GM21737 (cell line): ENCODE measurements at regions not wholly inside any gene's neighbourhood (a gene's known extent, or its start where the extent isn't known, plus 50 kb on each side); places are given as distances from the start of the nearest gene placed in this dataset.

Source experiments
- ATAC-seq: cut with Tn5 transposase; IDR thresholded peaks from one replicate; pipeline ENCODE4 v1.9.1; 2021; ENCODE audit warnings: mild to moderate bottlenecking, moderate library complexity; ENCODE audit not compliant: unreplicated experiment

DNA sequence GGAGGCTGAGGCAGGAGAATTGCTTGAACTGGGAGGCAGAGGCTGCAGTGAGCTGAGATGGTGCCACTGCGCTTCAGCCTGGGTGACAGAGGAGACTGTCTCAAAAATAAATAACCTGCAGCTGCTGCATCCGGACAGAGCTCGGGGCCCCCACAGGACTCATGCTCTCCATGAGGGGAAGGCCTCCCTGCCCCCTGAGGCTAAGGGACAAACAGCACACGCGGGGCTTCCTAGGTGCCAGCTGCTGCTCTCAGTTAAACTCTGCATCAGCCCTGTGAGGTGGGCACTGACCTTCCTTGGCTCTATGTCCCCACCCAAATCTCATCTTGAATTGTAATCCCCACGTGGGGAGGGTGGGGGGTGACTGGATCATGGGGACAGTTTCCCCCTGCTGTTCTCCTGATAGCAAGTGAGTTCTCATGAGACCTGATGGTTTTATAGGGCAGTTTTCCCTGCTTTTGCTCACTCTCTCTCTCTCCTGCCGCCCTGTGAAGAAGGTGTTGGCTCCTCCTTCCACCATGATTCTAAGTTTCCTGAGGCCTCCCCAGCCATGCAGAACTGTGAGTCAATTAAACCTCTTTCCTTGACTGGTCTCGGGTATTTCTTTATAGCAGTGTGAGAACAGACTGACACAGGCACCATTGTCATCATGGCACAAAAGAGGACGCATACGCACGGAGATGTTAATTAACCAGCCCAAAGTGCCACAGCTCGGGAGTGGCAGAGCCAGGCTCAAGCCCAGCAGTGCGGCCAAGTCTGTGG is 49.9 kb upstream of the TAF1B start:
- no peak for ATAC-seq
